ENCODE measurements at regions not wholly inside any gene's neighbourhood (a gene's known extent, or its start where the extent isn't known, plus 50 kb on each side); places are given as distances from the start of the nearest gene placed in this dataset.

- TF ChIP-seq, protein P1, sequence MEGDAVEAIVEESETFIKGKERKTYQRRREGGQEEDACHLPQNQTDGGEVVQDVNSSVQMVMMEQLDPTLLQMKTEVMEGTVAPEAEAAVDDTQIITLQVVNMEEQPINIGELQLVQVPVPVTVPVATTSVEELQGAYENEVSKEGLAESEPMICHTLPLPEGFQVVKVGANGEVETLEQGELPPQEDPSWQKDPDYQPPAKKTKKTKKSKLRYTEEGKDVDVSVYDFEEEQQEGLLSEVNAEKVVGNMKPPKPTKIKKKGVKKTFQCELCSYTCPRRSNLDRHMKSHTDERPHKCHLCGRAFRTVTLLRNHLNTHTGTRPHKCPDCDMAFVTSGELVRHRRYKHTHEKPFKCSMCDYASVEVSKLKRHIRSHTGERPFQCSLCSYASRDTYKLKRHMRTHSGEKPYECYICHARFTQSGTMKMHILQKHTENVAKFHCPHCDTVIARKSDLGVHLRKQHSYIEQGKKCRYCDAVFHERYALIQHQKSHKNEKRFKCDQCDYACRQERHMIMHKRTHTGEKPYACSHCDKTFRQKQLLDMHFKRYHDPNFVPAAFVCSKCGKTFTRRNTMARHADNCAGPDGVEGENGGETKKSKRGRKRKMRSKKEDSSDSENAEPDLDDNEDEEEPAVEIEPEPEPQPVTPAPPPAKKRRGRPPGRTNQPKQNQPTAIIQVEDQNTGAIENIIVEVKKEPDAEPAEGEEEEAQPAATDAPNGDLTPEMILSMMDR (IDR thresholded peaks at IDR 0.05): no peak
- no peak for TF ChIP-seq POLR2AphosphoS5 (IDR thresholded peaks at IDR 0.05)
- TF ChIP-seq POLR2A (IDR thresholded peaks at IDR 0.05; ENCODE audit: low read depth): no peak
Measured at GRCh38 chr15:77716632-77717332, 84.1 kb upstream of the LINGO1 start.
